ENCODE measurements at regions not wholly inside any gene's neighbourhood (a gene's known extent, or its start where the extent isn't known, plus 50 kb on each side); places are given as distances from the start of the nearest gene placed in this dataset.

GRCh38 chr10:105992928-105993327 is 1171.6 kb downstream of the SORCS1 start:
- ATAC-seq: no peak
- no peak for DNase-seq (ENCODE audit: low read depth in 1 of 2, low spot score in 1 of 2)
- H3K9me3 ChIP-seq: no peaks in the 10 kb centered on the region
- ChIA-PET CTCF (no interaction called here), POLR2A (no interaction called here)
- no peak overlapping the region for H3K4me3 ChIP-seq
- H3K27ac ChIP-seq: no peak overlapping the region
- no peak overlapping the region for H3K4me2 ChIP-seq
- no peaks in the 10 kb centered on the region for H3K4me1 ChIP-seq
- no peak for FAIRE-seq
- no peak for TF ChIP-seq ESRRA (IDR thresholded peaks at IDR 0.05; ENCODE audit: borderline replicate concordance, low read length)
- no peak for TF ChIP-seq MAZ (IDR thresholded peaks at IDR 0.05; ENCODE audit: borderline replicate concordance, low read depth, low read length)
- no peak for TF ChIP-seq HMGXB4 (CRISPR knock-in tag; IDR thresholded peaks at IDR 0.05; ENCODE audit: borderline replicate concordance)
- TF ChIP-seq HOXB5 (CRISPR knock-in tag; IDR thresholded peaks at IDR 0.05): no peak
- no peak for TF ChIP-seq BHLHE40 (IDR thresholded peaks at IDR 0.05; ENCODE audit: low read depth, low read length)
- no peak for TF ChIP-seq JUN (IDR thresholded peaks at IDR 0.05)
- TF ChIP-seq E2F6 (IDR thresholded peaks at IDR 0.05; ENCODE audit: borderline replicate concordance, low read depth): no peak
- TF ChIP-seq RARB (CRISPR knock-in tag; IDR thresholded peaks at IDR 0.05): no peak
- no peak for TF ChIP-seq SREBF2 (IDR thresholded peaks at IDR 0.05)
- no peak for TF ChIP-seq MAX (IDR thresholded peaks at IDR 0.05)
- TF ChIP-seq NPAS2 (CRISPR knock-in tag; IDR thresholded peaks at IDR 0.05; ENCODE audit: borderline replicate concordance): no peak
- no peak for TF ChIP-seq CBX2 (IDR thresholded peaks at IDR 0.05; ENCODE audit: borderline replicate concordance, low read depth)
- TF ChIP-seq RAD21 (conservative IDR thresholded peaks at IDR 0.05 in 1 of 2, IDR thresholded peaks at IDR 0.05 in 1 of 2): no peak
- TF ChIP-seq KDM5A (IDR thresholded peaks at IDR 0.05): no peak
- no peak for TF ChIP-seq EHMT2 (IDR thresholded peaks at IDR 0.05; ENCODE audit: low read depth)

GRCh38 chr10:105990529-105990928 is 1174.0 kb downstream of the SORCS1 start:
- Histone ChIP-seq H3K4me1 (no peaks in the 10 kb centered on the region), H3K4me2 (no peak overlapping the region), H3K27ac (no peak overlapping the region), H3K9me3 (no peaks in the 10 kb centered on the region), H3K4me3 (no peak overlapping the region)
- WGBS (ENCODE audit: missing lambda C conversion rate): 0% methylated on average over 2 of the region's 2 CpGs
- DNase-seq (ENCODE audit: low read depth in 1 of 2, low spot score in 1 of 2) (no peak), FAIRE-seq (no peak), ATAC-seq (no peak)
- POLR2A ChIA-PET: no interaction called here
- CTCF ChIA-PET: no interaction called here
- no peak for TF ChIP-seq PHF8 (IDR thresholded peaks at IDR 0.05; ENCODE audit: borderline replicate concordance, low read depth)
- TF ChIP-seq HDAC2 (IDR thresholded peaks at IDR 0.05): no peak
- no peak for TF ChIP-seq HOXB13 (CRISPR knock-in tag; IDR thresholded peaks at IDR 0.05; ENCODE audit: low read depth)
- TF ChIP-seq CTCF (IDR thresholded peaks at IDR 0.05): no peak
- TF ChIP-seq PBX3 (IDR thresholded peaks at IDR 0.05): no peak
- no peak for TF ChIP-seq RAD21 (conservative IDR thresholded peaks at IDR 0.05 in 1 of 2, IDR thresholded peaks at IDR 0.05 in 1 of 2)
- TF ChIP-seq MYC (IDR thresholded peaks at IDR 0.05; ENCODE audit: borderline replicate concordance, low read length): no peak
